ENCODE measurements at regions not wholly inside any gene's neighbourhood (a gene's known extent, or its start where the extent isn't known, plus 50 kb on each side); places are given as distances from the start of the nearest gene placed in this dataset.

DNA sequence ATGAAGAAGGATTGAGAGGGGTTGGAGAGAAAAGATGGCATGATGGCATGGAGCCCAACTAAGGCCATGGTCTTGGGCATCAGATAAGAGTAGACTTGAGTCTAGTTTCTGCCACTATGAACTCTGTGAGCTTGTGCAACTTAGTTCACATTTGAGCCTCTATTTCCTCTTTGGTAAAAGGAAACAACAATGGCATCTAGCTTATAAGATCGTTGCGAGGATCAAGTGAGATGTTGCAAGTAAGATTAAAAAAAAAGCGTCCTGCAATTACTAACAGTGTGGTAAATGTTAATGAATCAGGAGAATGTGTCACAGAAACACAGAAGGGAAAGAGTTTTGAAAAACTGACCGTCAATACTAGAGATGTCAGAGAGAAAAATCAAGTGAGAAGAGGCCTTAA is 202.9 kb upstream of the FGGY start:
- H3K9me3 Mint-ChIP-seq, result peaks cover 0 to 6% of the 10 kb centered on the region in 2 donors
- peaks cover 5% of the 10 kb centered on the region for H3K4me1 Mint-ChIP-seq (ENCODE audit: low read depth)
- no peak overlapping the region for H3K27ac Mint-ChIP-seq
- no peak overlapping the region for H3K4me3 Mint-ChIP-seq
- ATAC-seq (replicated peaks in 1 of 2), result no peak
- DNase-seq, result no peak
- no peaks in the 10 kb centered on the region for H3K36me3 Mint-ChIP-seq (ENCODE audit: insufficient read depth in 2 of 2)
- H3K27me3 Mint-ChIP-seq (ENCODE audit: low read depth), result peaks cover 7% of the 10 kb centered on the region

GRCh38 chr1:59096501-59096900 is 200.4 kb upstream of the FGGY start:
- H3K27ac Mint-ChIP-seq, result no peak overlapping the region

DNA sequence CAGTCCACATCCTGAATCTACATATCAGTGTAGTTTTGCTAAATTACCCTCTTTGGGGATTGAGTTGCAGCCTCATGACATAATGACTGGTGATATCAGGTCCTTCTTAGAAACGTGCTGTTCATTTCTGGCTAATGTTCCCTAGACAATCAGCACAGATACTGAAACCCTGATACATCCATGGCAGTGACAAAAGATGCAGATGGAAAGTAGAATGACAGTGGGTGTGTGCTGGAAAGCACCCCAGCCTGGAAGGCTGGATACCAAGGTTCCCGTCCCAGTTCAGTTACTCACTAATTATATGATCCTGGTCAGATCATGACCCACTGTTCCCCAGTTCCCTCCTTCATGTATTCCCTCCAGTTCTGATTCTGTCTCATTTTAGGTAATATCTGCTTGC is 198.2 kb upstream of the FGGY start:
- ATAC-seq (replicated peaks in 1 of 2), result no peak
- H3K27me3 Mint-ChIP-seq (ENCODE audit: low read depth), result no peaks in the 10 kb centered on the region

More at GRCh38 chr1:59096501-59096900, 200.4 kb upstream of the FGGY start:
- DNase-seq, result no peak
- H3K9me3 Mint-ChIP-seq, result peaks cover 0 to 4% of the 10 kb centered on the region in 2 donors
- no peaks in the 10 kb centered on the region for H3K36me3 Mint-ChIP-seq (ENCODE audit: insufficient read depth in 2 of 2)
- H3K27me3 Mint-ChIP-seq (ENCODE audit: low read depth), result no peaks in the 10 kb centered on the region
- peaks cover 5% of the 10 kb centered on the region for H3K4me1 Mint-ChIP-seq (ENCODE audit: low read depth)
- ATAC-seq (replicated peaks in 1 of 2), result no peak
- H3K4me3 Mint-ChIP-seq, result no peak overlapping the region

DNA sequence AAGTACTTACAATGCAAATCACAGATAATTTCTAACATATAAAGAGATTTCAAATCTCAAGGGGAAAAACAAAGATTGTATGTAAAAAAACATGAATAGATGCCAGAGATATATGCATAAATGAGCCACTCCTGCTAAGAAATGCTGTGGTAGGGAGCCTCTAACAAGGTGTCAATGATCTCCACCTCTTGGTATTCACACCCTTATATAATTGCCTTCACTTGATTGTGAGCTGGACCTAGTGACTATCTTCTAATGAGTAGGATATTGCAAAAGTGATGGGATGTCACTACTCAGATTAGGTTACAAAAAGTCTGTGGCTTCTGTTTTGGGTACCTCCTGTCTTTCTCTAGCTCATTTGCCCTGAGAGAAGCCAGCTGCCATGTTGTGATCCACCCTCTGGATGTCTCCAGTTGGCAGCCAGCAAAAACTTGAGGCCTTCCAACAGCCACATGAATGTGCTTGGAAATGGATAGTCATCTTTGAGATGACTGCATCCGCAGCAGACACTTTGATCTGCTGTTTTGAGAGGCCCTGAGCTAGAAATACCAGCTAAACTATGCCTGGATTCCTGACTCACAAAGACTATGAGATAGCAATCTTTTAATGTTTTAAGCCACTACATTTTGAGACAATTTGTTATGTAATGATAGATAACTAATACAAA is 196.1 kb upstream of the FGGY start:
- DNase-seq (no peak), ATAC-seq (replicated peaks in 1 of 2) (no peak)
- Mint-ChIP-seq H3K27ac (no peak overlapping the region), H3K4me3 (no peak overlapping the region), H3K27me3 (ENCODE audit: low read depth) (no peaks in the 10 kb centered on the region), H3K9me3 (no peaks in the 10 kb centered on the region), H3K4me1 (ENCODE audit: low read depth) (no peaks in the 10 kb centered on the region), H3K36me3 (ENCODE audit: insufficient read depth in 2 of 2) (no peaks in the 10 kb centered on the region)

More for the DNA sequence above, 198.2 kb upstream of the FGGY start:
- H3K4me3 Mint-ChIP-seq, result no peak overlapping the region
- no peaks in the 10 kb centered on the region for H3K9me3 Mint-ChIP-seq
- no peaks in the 10 kb centered on the region for H3K4me1 Mint-ChIP-seq (ENCODE audit: low read depth)
- no peak for DNase-seq
- H3K36me3 Mint-ChIP-seq (ENCODE audit: insufficient read depth in 2 of 2), result no peaks in the 10 kb centered on the region
- no peak overlapping the region for H3K27ac Mint-ChIP-seq

GRCh38 chr1:59101518-59101917 is 195.4 kb upstream of the FGGY start:
- no peak for ATAC-seq (replicated peaks in 1 of 2)
- Mint-ChIP-seq H3K4me1 (ENCODE audit: low read depth) (no peaks in the 10 kb centered on the region), H3K27ac (no peak overlapping the region), H3K36me3 (ENCODE audit: insufficient read depth in 2 of 2) (no peaks in the 10 kb centered on the region), H3K4me3 (no peak overlapping the region), H3K27me3 (ENCODE audit: low read depth) (no peaks in the 10 kb centered on the region), H3K9me3 (no peaks in the 10 kb centered on the region)
- DNase-seq, result no peak

DNA sequence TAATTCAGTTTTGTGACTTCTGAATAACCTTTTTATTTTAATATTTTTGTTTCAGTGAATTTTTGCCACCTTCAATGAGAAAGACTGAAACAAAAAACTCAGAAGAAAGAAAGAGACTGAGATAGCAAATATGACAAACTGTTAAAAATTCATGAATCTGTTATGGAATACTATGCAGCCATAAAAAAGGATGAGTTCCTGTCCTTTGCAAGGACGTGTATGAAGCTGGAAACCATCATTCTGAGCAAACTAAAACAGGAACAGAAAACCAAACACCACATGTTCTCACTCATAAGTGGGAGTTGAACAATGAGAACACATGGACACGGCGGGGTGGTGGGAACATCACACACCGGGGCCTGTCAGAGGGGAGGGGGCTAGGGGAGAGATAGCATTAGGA is 193.4 kb upstream of the FGGY start:
- no peak for ATAC-seq (replicated peaks in 1 of 2)
- H3K9me3 Mint-ChIP-seq, result no peaks in the 10 kb centered on the region
- no peaks in the 10 kb centered on the region for H3K27me3 Mint-ChIP-seq (ENCODE audit: low read depth)
- no peak overlapping the region for H3K4me3 Mint-ChIP-seq
- DNase-seq, result no peak
- no peaks in the 10 kb centered on the region for H3K36me3 Mint-ChIP-seq (ENCODE audit: insufficient read depth in 2 of 2)
- H3K27ac Mint-ChIP-seq, result no peak overlapping the region
- no peaks in the 10 kb centered on the region for H3K4me1 Mint-ChIP-seq (ENCODE audit: low read depth)

DNA sequence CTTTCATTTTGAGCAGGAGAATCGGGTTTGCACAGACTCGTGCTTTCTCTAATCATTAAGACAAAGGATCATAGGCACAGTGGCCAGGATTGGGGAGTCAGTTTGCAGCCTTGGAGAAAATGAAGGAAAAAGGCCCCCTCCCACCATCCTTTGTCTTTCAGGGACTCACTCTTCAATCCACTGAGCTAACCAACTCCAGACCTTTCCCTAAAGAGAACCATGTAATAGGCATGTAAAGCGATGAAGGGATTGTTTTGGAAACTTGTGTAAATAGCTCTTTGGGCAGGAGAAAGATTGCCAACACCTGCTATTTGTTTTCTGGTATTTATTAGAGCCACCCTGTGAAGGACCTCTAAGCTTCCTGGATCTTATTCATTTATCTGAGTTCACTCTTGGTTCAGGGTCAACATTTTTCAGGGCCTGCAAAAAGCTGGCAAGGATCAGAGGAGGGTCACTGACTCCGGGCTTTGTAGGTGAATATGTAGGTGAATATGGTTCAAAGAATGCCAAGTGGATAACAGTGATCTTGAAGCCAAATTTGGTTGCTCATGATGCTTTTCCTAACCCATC is 192.6 kb upstream of the FGGY start:
- no peaks in the 10 kb centered on the region for H3K27me3 Mint-ChIP-seq (ENCODE audit: low read depth)
- no peak for ATAC-seq (replicated peaks in 1 of 2)

DNA sequence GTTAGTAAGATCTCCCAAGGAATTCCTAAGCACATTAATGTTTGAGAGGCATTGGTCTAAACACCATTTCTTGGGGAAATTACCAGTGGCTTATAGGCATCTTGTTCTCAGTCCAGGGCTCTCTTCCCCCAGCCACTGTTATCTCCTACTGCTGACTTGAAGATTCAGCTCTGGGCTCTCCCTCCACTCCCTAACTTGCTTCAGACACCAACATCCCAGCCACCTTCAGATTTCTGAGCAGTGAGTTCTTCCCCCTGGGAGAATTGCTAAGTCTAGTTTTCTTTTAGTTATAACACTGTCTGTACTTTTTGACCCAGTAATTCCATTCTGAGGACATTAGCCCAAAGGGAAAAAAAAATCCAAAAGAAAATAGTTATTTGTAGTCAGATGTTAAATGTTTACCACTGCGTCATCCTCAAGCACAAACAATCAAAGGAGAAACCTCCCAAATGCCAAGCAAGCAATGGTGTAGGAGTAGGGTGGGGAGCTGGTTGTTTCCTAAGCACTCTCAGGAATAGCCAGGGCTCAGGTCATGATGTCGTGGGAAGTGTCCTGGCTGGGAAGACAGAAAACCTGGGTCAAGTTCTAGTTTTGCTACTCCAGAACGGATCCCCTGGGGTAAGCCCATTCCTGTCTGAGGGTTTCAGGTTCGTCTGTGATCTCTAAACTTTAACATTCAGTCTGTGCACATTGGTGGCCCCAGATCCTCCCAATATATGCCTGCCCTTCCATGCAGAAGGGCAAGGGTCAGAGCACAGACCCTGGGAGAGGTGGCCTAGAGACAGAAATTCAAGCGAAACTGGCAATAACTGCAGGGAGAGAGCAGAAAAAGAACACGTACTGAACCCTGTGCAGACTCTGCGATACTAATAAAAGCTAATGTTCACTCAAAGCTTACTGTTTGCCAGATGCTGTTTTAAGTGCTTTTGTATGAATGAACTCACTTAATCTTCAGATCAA is 191.1 kb upstream of the FGGY start:
- Mint-ChIP-seq H3K4me1 (ENCODE audit: low read depth) (no peaks in the 10 kb centered on the region), H3K4me3 (no peak overlapping the region), H3K27ac (no peak overlapping the region), H3K36me3 (ENCODE audit: insufficient read depth in 2 of 2) (no peaks in the 10 kb centered on the region), H3K27me3 (ENCODE audit: low read depth) (no peaks in the 10 kb centered on the region), H3K9me3 (no peaks in the 10 kb centered on the region)
- no peak for DNase-seq
- no peak for ATAC-seq (replicated peaks in 1 of 2)

More for the DNA sequence above, 192.6 kb upstream of the FGGY start:
- no peak overlapping the region for H3K27ac Mint-ChIP-seq
- DNase-seq, result no peak
- H3K4me1 Mint-ChIP-seq (ENCODE audit: low read depth), result no peaks in the 10 kb centered on the region
- no peak overlapping the region for H3K4me3 Mint-ChIP-seq
- no peaks in the 10 kb centered on the region for H3K9me3 Mint-ChIP-seq
- no peaks in the 10 kb centered on the region for H3K36me3 Mint-ChIP-seq (ENCODE audit: insufficient read depth in 2 of 2)

DNA sequence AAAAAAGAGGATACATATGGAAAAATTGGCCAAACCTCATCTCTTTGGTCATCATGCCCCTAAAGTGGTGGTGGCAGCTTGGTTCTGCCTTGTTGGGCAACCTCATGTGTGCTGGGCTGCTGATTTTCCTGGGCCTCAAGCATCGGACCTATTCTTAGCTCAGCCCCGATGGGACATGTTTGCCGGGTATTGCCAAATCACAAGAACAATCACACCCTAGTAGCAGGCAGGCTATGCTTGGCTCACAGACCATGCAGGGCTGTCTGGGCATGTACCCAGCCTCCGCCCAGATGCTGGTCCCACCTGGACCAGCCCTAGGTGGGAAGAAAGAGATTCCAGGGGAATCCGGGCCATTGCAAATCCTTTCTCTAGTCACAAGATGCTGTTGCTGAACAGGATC is 189.4 kb upstream of the FGGY start:
- Mint-ChIP-seq H3K36me3 (ENCODE audit: insufficient read depth in 2 of 2) (no peaks in the 10 kb centered on the region), H3K9me3 (no peaks in the 10 kb centered on the region), H3K27ac (no peak overlapping the region), H3K4me1 (ENCODE audit: low read depth) (no peaks in the 10 kb centered on the region), H3K27me3 (ENCODE audit: low read depth) (no peaks in the 10 kb centered on the region), H3K4me3 (no peak overlapping the region)
- no peak for ATAC-seq (replicated peaks in 1 of 2)
- no peak for DNase-seq

- Mint-ChIP-seq H3K27me3 (ENCODE audit: low read depth) (no peaks in the 10 kb centered on the region), H3K4me3 (no peak overlapping the region), H3K27ac (no peak overlapping the region), H3K9me3 (no peaks in the 10 kb centered on the region), H3K4me1 (ENCODE audit: low read depth) (no peaks in the 10 kb centered on the region), H3K36me3 (ENCODE audit: insufficient read depth in 2 of 2) (no peaks in the 10 kb centered on the region)
- DNase-seq (no peak), ATAC-seq (replicated peaks in 1 of 2) (no peak)
Observed at GRCh38 chr1:59107916-59108315, 189.0 kb upstream of the FGGY start.

- Mint-ChIP-seq H3K27me3 (ENCODE audit: low read depth) (no peaks in the 10 kb centered on the region), H3K4me1 (ENCODE audit: low read depth) (no peaks in the 10 kb centered on the region), H3K36me3 (ENCODE audit: insufficient read depth in 2 of 2) (no peaks in the 10 kb centered on the region), H3K9me3 (no peaks in the 10 kb centered on the region), H3K27ac (no peak overlapping the region), H3K4me3 (no peak overlapping the region)
- DNase-seq (no peak), ATAC-seq (replicated peaks in 1 of 2) (peak in 1 of 2 donors; percentile 81)
Observed at GRCh38 chr1:59108481-59109317, 188.2 kb upstream of the FGGY start.

GRCh38 chr1:59110271-59110670 is 186.6 kb upstream of the FGGY start:
- H3K36me3 Mint-ChIP-seq (ENCODE audit: insufficient read depth in 2 of 2), result no peaks in the 10 kb centered on the region
- H3K9me3 Mint-ChIP-seq, result no peaks in the 10 kb centered on the region
- H3K27me3 Mint-ChIP-seq (ENCODE audit: low read depth), result no peaks in the 10 kb centered on the region
- no peaks in the 10 kb centered on the region for H3K4me1 Mint-ChIP-seq (ENCODE audit: low read depth)
- no peak for ATAC-seq (replicated peaks in 1 of 2)
- no peak overlapping the region for H3K27ac Mint-ChIP-seq
- H3K4me3 Mint-ChIP-seq, result no peak overlapping the region
- no peak for DNase-seq
